ENCODE measurements at regions not wholly inside any gene's neighbourhood (a gene's known extent, or its start where the extent isn't known, plus 50 kb on each side); places are given as distances from the start of the nearest gene placed in this dataset.

- H2AFZ ChIP-seq (ENCODE audit: low read length) = no peak overlapping the region
- H4K20me1 ChIP-seq (ENCODE audit: insufficient read depth, low read length) = no peaks in the 10 kb centered on the region
- H3K4me1 ChIP-seq (ENCODE audit: insufficient read depth, low read length, severe bottlenecking) = no peaks in the 10 kb centered on the region
- no peak overlapping the region for H3K9ac ChIP-seq (ENCODE audit: low read length)
- H3K79me2 ChIP-seq (ENCODE audit: insufficient read depth, low read length) = no peaks in the 10 kb centered on the region
- no peak overlapping the region for H3K27ac ChIP-seq (ENCODE audit: low read depth, low read length, poor library complexity, severe bottlenecking)
- H3F3A ChIP-seq (ENCODE audit: insufficient read depth, low read length) = no peaks in the 10 kb centered on the region
- no peaks in the 10 kb centered on the region for H3K36me3 ChIP-seq (ENCODE audit: insufficient read depth, low read length)
- no peaks in the 10 kb centered on the region for H3K9me3 ChIP-seq (ENCODE audit: low read length)
- no peak overlapping the region for H3K4me2 ChIP-seq (ENCODE audit: low read length)
- no peak overlapping the region for H3K4me3 ChIP-seq (ENCODE audit: low read depth, low read length, poor library complexity, severe bottlenecking)
- TF ChIP-seq, protein P1, sequence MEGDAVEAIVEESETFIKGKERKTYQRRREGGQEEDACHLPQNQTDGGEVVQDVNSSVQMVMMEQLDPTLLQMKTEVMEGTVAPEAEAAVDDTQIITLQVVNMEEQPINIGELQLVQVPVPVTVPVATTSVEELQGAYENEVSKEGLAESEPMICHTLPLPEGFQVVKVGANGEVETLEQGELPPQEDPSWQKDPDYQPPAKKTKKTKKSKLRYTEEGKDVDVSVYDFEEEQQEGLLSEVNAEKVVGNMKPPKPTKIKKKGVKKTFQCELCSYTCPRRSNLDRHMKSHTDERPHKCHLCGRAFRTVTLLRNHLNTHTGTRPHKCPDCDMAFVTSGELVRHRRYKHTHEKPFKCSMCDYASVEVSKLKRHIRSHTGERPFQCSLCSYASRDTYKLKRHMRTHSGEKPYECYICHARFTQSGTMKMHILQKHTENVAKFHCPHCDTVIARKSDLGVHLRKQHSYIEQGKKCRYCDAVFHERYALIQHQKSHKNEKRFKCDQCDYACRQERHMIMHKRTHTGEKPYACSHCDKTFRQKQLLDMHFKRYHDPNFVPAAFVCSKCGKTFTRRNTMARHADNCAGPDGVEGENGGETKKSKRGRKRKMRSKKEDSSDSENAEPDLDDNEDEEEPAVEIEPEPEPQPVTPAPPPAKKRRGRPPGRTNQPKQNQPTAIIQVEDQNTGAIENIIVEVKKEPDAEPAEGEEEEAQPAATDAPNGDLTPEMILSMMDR (IDR thresholded peaks at IDR 0.05; ENCODE audit: low read length) = no peak
- no peak for TF ChIP-seq EZH2 (IDR thresholded peaks at IDR 0.05; ENCODE audit: borderline replicate concordance, low read length)
- no peaks in the 10 kb centered on the region for H3K9me2 ChIP-seq (ENCODE audit: low read depth, low read length)
- no peaks in the 10 kb centered on the region for H3K27me3 ChIP-seq (ENCODE audit: insufficient read depth, low read length)
Observed at GRCh38 chr9:69955536-69956355, 87.9 kb upstream of the MAMDC2 start.

- no peak for TF ChIP-seq EZH2 (IDR thresholded peaks at IDR 0.05; ENCODE audit: borderline replicate concordance, low read length)
- TF ChIP-seq, protein P1 (IDR thresholded peaks at IDR 0.05; ENCODE audit: low read length) = no peak
- Histone ChIP-seq H3K9me3 (ENCODE audit: low read length) (no peaks in the 10 kb centered on the region), H3K9ac (ENCODE audit: low read length) (no peak overlapping the region), H3K4me1 (ENCODE audit: insufficient read depth, low read length, severe bottlenecking) (no peaks in the 10 kb centered on the region), H3K27me3 (ENCODE audit: insufficient read depth, low read length) (no peaks in the 10 kb centered on the region), H3K36me3 (ENCODE audit: insufficient read depth, low read length) (no peaks in the 10 kb centered on the region), H2AFZ (ENCODE audit: low read length) (no peak overlapping the region), H3K4me2 (ENCODE audit: low read length) (no peak overlapping the region), H4K20me1 (ENCODE audit: insufficient read depth, low read length) (no peaks in the 10 kb centered on the region), H3K9me2 (ENCODE audit: low read depth, low read length) (no peaks in the 10 kb centered on the region), H3K27ac (ENCODE audit: low read depth, low read length, poor library complexity, severe bottlenecking) (no peak overlapping the region), H3F3A (ENCODE audit: insufficient read depth, low read length) (no peaks in the 10 kb centered on the region), H3K79me2 (ENCODE audit: insufficient read depth, low read length) (no peaks in the 10 kb centered on the region), H3K4me3 (ENCODE audit: low read depth, low read length, poor library complexity, severe bottlenecking) (no peak overlapping the region)
Observed at GRCh38 chr9:69961843-69962242, 81.8 kb upstream of the MAMDC2 start.

- H3F3A ChIP-seq (ENCODE audit: insufficient read depth, low read length) = no peaks in the 10 kb centered on the region
- no peak overlapping the region for H3K27ac ChIP-seq (ENCODE audit: low read depth, low read length, poor library complexity, severe bottlenecking)
- H3K9ac ChIP-seq (ENCODE audit: low read length) = no peak overlapping the region
- H3K27me3 ChIP-seq (ENCODE audit: insufficient read depth, low read length) = no peaks in the 10 kb centered on the region
- H3K79me2 ChIP-seq (ENCODE audit: insufficient read depth, low read length) = no peaks in the 10 kb centered on the region
- no peaks in the 10 kb centered on the region for H3K9me3 ChIP-seq (ENCODE audit: low read length)
- H3K4me1 ChIP-seq (ENCODE audit: insufficient read depth, low read length, severe bottlenecking) = no peaks in the 10 kb centered on the region
- H4K20me1 ChIP-seq (ENCODE audit: insufficient read depth, low read length) = no peaks in the 10 kb centered on the region
- no peaks in the 10 kb centered on the region for H3K9me2 ChIP-seq (ENCODE audit: low read depth, low read length)
- no peak overlapping the region for H3K4me2 ChIP-seq (ENCODE audit: low read length)
- no peak overlapping the region for H2AFZ ChIP-seq (ENCODE audit: low read length)
- H3K36me3 ChIP-seq (ENCODE audit: insufficient read depth, low read length) = no peaks in the 10 kb centered on the region
- no peak for TF ChIP-seq EZH2 (IDR thresholded peaks at IDR 0.05; ENCODE audit: borderline replicate concordance, low read length)
- TF ChIP-seq, protein P1 (IDR thresholded peaks at IDR 0.05; ENCODE audit: low read length) = no peak
- H3K4me3 ChIP-seq (ENCODE audit: low read depth, low read length, poor library complexity, severe bottlenecking) = no peak overlapping the region
Observed at GRCh38 chr9:69963803-69964202, 79.8 kb upstream of the MAMDC2 start.
